Mesendoderm (in vitro differentiated cells): ENCODE measurements at regions not wholly inside any gene's neighbourhood (a gene's known extent, or its start where the extent isn't known, plus 50 kb on each side); places are given as distances from the start of the nearest gene placed in this dataset.

Source experiments
- DNase-seq: peaks from one replicate; pipeline ENCODE4 v3.0.0; 2013
- H2AK5ac ChIP-seq: 2 replicates; pipeline ENCODE4 v1.6.1; 2013; ENCODE audit warnings: low read length, inconsistent platforms
- H2BK120ac ChIP-seq: 2 replicates; pipeline ENCODE4 v1.6.1; 2013; ENCODE audit warnings: low read depth, mild to moderate bottlenecking, low read length, moderate library complexity, mixed read lengths
- H2BK15ac ChIP-seq: replicated peaks from 2 replicates; pipeline ENCODE4 v1.6.1; 2013; ENCODE audit warnings: low read depth, mild to moderate bottlenecking, moderate library complexity
- H2BK5ac ChIP-seq: 2 replicates; pipeline ENCODE4 v1.6.1; 2013; ENCODE audit warnings: low read length, inconsistent platforms
- H3K18ac ChIP-seq: 2 replicates; pipeline ENCODE4 v1.6.1; 2013; ENCODE audit warnings: mild to moderate bottlenecking, low read length, mixed read lengths
- H3K23ac ChIP-seq: one replicate; pipeline ENCODE4 v1.6.1; 2013; ENCODE audit warnings: low read length
- H3K27ac ChIP-seq: 2 replicates; pipeline ENCODE4 v1.5.1; 2013; ENCODE audit warnings: low read depth, mild to moderate bottlenecking, inconsistent platforms, low read length, moderate library complexity
- H3K27me3 ChIP-seq: 2 replicates; pipeline ENCODE4 v1.6.1; 2013; ENCODE audit warnings: low read length, control low read depth, mild to moderate bottlenecking, inconsistent platforms; ENCODE audit not compliant: insufficient read depth, poor library complexity
- H3K36me3 ChIP-seq: 2 replicates; pipeline ENCODE4 v1.6.1; 2013; ENCODE audit warnings: low read length, inconsistent platforms; ENCODE audit not compliant: control insufficient read depth, insufficient read depth
- H3K4ac ChIP-seq: one replicate; pipeline ENCODE4 v1.6.1; 2013; ENCODE audit warnings: low read depth, mild to moderate bottlenecking, low read length, moderate library complexity
- H3K4me1 ChIP-seq: 2 replicates; pipeline ENCODE4 v1.6.1; 2013; ENCODE audit warnings: low read depth, low read length, inconsistent platforms; ENCODE audit not compliant: control insufficient read depth
- H3K4me2 ChIP-seq: 2 replicates; pipeline ENCODE4 v1.6.1; 2013; ENCODE audit warnings: low read length
- H3K4me3 ChIP-seq: 2 replicates; pipeline ENCODE4 v1.5.1; 2013; ENCODE audit warnings: mild to moderate bottlenecking, low read length
- H3K56ac ChIP-seq: one replicate; pipeline ENCODE4 v1.6.1; 2013; ENCODE audit warnings: low read length
- H3K79me1 ChIP-seq: 2 replicates; pipeline ENCODE4 v1.6.1; 2013; ENCODE audit warnings: low read length, inconsistent platforms
- H3K79me2 ChIP-seq: 2 replicates; pipeline ENCODE4 v1.6.1; 2013; ENCODE audit warnings: mild to moderate bottlenecking, low read length; ENCODE audit not compliant: control insufficient read depth, insufficient read depth
- H3K9ac ChIP-seq: 2 replicates; pipeline ENCODE4 v1.6.1; 2013; ENCODE audit warnings: low read length, inconsistent platforms
- H4K5ac ChIP-seq: one replicate; pipeline ENCODE4 v1.6.1; 2013; ENCODE audit warnings: low read length
- H4K8ac ChIP-seq: one replicate; pipeline ENCODE4 v1.6.1; 2013; ENCODE audit warnings: low read depth, mild to moderate bottlenecking, control low read depth, low read length, moderate library complexity
- WGBS: extraction: QIAGEN DNeasy Blood & Tissue Kit; methylation state at CpG from one replicate; pipeline ENCODE4 v1.1.7; 2013; ENCODE audit warnings: low lambda C conversion rate, missing lambda C conversion rate; ENCODE audit not compliant: insufficient coverage; ENCODE audit errors: extremely low coverage; 5-methylcytosine and 5-hydroxymethylcytosine counted together

GRCh38 chr9:104260004-104260403 lies 165.9 kb downstream of the SMC2 start:
- no peak overlapping the region for H3K4me3 ChIP-seq
- no peak for DNase-seq
- no peak overlapping the region for H2BK120ac ChIP-seq
- H2BK15ac ChIP-seq: no peak overlapping the region
- no peak overlapping the region for H3K9ac ChIP-seq
- H3K23ac ChIP-seq: no peak overlapping the region
- no peaks in the 10 kb centered on the region for H3K27me3 ChIP-seq
- no peak overlapping the region for H3K56ac ChIP-seq
- H3K4ac ChIP-seq: no peak overlapping the region
- no peak overlapping the region for H3K4me2 ChIP-seq
- no peak overlapping the region for H4K5ac ChIP-seq
- H3K18ac ChIP-seq: no peak overlapping the region
- no peaks in the 10 kb centered on the region for H3K79me2 ChIP-seq
- H4K8ac ChIP-seq: no peak overlapping the region
- H3K27ac ChIP-seq: no peak overlapping the region
- no peak overlapping the region for H2AK5ac ChIP-seq
- H3K36me3 ChIP-seq: no peaks in the 10 kb centered on the region
- H2BK5ac ChIP-seq: no peak overlapping the region
- no peaks in the 10 kb centered on the region for H3K4me1 ChIP-seq
- H3K79me1 ChIP-seq: no peaks in the 10 kb centered on the region
- no CpG with 5 or more reads among the region's 3 CpGs for WGBS

- H4K8ac ChIP-seq: no peak overlapping the region
- H3K9ac ChIP-seq: no peak overlapping the region
- no peak overlapping the region for H4K5ac ChIP-seq
- H3K18ac ChIP-seq: no peak overlapping the region
- no peak overlapping the region for H2BK120ac ChIP-seq
- no peak overlapping the region for H2BK15ac ChIP-seq
- WGBS: no CpG with 5 or more reads among the region's 2 CpGs
- H3K4ac ChIP-seq: no peak overlapping the region
- H3K4me2 ChIP-seq: no peak overlapping the region
- H3K36me3 ChIP-seq: no peaks in the 10 kb centered on the region
- no peaks in the 10 kb centered on the region for H3K4me1 ChIP-seq
- H3K23ac ChIP-seq: no peak overlapping the region
- no peaks in the 10 kb centered on the region for H3K27me3 ChIP-seq
- DNase-seq: no peak
- H3K4me3 ChIP-seq: no peak overlapping the region
- H2BK5ac ChIP-seq: no peak overlapping the region
- H3K79me2 ChIP-seq: no peaks in the 10 kb centered on the region
- H2AK5ac ChIP-seq: no peak overlapping the region
- H3K27ac ChIP-seq: no peak overlapping the region
- H3K56ac ChIP-seq: no peak overlapping the region
- no peaks in the 10 kb centered on the region for H3K79me1 ChIP-seq
These were observed 169.8 kb downstream of the SMC2 start for GRCh38 chr9:104263942-104264341.

GRCh38 chr9:104264431-104264830 lies 170.3 kb downstream of the SMC2 start:
- H4K5ac ChIP-seq: no peak overlapping the region
- H3K36me3 ChIP-seq: no peaks in the 10 kb centered on the region
- H3K4me3 ChIP-seq: no peak overlapping the region
- no peak overlapping the region for H4K8ac ChIP-seq
- H2BK5ac ChIP-seq: no peak overlapping the region
- H3K27me3 ChIP-seq: no peaks in the 10 kb centered on the region
- H2AK5ac ChIP-seq: no peak overlapping the region
- H3K4me1 ChIP-seq: no peaks in the 10 kb centered on the region
- no peak overlapping the region for H3K9ac ChIP-seq
- WGBS: no CpG with 5 or more reads among the region's 1 CpG
- H3K79me1 ChIP-seq: no peaks in the 10 kb centered on the region
- H3K18ac ChIP-seq: no peak overlapping the region
- H3K27ac ChIP-seq: no peak overlapping the region
- H3K23ac ChIP-seq: no peak overlapping the region
- H3K79me2 ChIP-seq: no peaks in the 10 kb centered on the region
- no peak overlapping the region for H2BK120ac ChIP-seq
- no peak overlapping the region for H3K4ac ChIP-seq
- no peak for DNase-seq
- no peak overlapping the region for H3K4me2 ChIP-seq
- no peak overlapping the region for H2BK15ac ChIP-seq
- no peak overlapping the region for H3K56ac ChIP-seq

GRCh38 chr9:104269374-104269773 lies 175.3 kb downstream of the SMC2 start:
- no peak overlapping the region for H3K4me2 ChIP-seq
- H3K23ac ChIP-seq: no peak overlapping the region
- no peaks in the 10 kb centered on the region for H3K36me3 ChIP-seq
- H3K18ac ChIP-seq: no peak overlapping the region
- H2BK120ac ChIP-seq: no peak overlapping the region
- H3K27me3 ChIP-seq: no peaks in the 10 kb centered on the region
- DNase-seq: no peak
- no peak overlapping the region for H3K9ac ChIP-seq
- no peak overlapping the region for H3K4ac ChIP-seq
- no peaks in the 10 kb centered on the region for H3K79me1 ChIP-seq
- no peak overlapping the region for H4K8ac ChIP-seq
- H2BK5ac ChIP-seq: no peak overlapping the region
- no peak overlapping the region for H2AK5ac ChIP-seq
- no peak overlapping the region for H2BK15ac ChIP-seq
- no peak overlapping the region for H3K4me3 ChIP-seq
- no peak overlapping the region for H3K56ac ChIP-seq
- H4K5ac ChIP-seq: no peak overlapping the region
- no peaks in the 10 kb centered on the region for H3K4me1 ChIP-seq
- H3K79me2 ChIP-seq: no peaks in the 10 kb centered on the region
- no peak overlapping the region for H3K27ac ChIP-seq

GRCh38 chr9:104269996-104270963 lies 176.2 kb downstream of the SMC2 start:
- Histone ChIP-seq H3K4me3 (no peak overlapping the region), H3K4me2 (no peak overlapping the region), H3K18ac (no peak overlapping the region), H3K79me2 (no peaks in the 10 kb centered on the region), H2AK5ac (no peak overlapping the region), H3K27me3 (no peaks in the 10 kb centered on the region), H3K79me1 (no peaks in the 10 kb centered on the region), H3K9ac (no peak overlapping the region), H4K5ac (no peak overlapping the region), H3K4me1 (no peaks in the 10 kb centered on the region), H2BK120ac (no peak overlapping the region), H3K23ac (no peak overlapping the region), H2BK5ac (no peak overlapping the region), H4K8ac (no peak overlapping the region), H3K4ac (no peak overlapping the region), H3K56ac (no peak overlapping the region), H2BK15ac (no peak overlapping the region), H3K27ac (no peak overlapping the region), H3K36me3 (no peaks in the 10 kb centered on the region)
- DNase-seq: no peak
- no CpG with 5 or more reads among the region's 4 CpGs for WGBS
